Lung (tissue), 11 donors: ENCODE measurements at regions not wholly inside any gene's neighbourhood (a gene's known extent, or its start where the extent isn't known, plus 50 kb on each side); places are given as distances from the start of the nearest gene placed in this dataset.

ENCODE experiments used
- ATAC-seq: fragments of 200-7000 bp; cut with Tn5 transposase; one replicate; pipeline ENCODE4 v1.9.1; 2020; ENCODE audit warnings: moderate number of reproducible peaks; ENCODE audit not compliant: insufficient read depth, low FRiP score
- DNase-seq, 3 donors: peaks; one replicate each; pipeline ENCODE4 v3.0.0-alpha.2; 2013 to 2017
- H3K27ac ChIP-seq, 2 donors: one replicate each; pipeline ENCODE4 v1.5.1; 2013; ENCODE audit warnings: mild to moderate bottlenecking in 2 of 2, moderate library complexity in 2 of 2, control low read depth in 1 of 2, inconsistent platforms in 1 of 2, low read depth in 1 of 2, low read length in 1 of 2
- H3K27me3 ChIP-seq, 3 donors: one replicate each; pipeline ENCODE4 v1.5.1; 2013; ENCODE audit warnings: low read length in 2 of 3; ENCODE audit not compliant: control insufficient read depth in 3 of 3, insufficient read depth in 3 of 3
- H3K36me3 ChIP-seq, 4 donors: one replicate each; pipeline ENCODE4 v1.5.1; 2013; ENCODE audit warnings: low read length in 4 of 4, mild to moderate bottlenecking in 1 of 4, moderate library complexity in 1 of 4; ENCODE audit not compliant: control insufficient read depth in 4 of 4, insufficient read depth in 4 of 4
- H3K4me1 ChIP-seq, 5 donors: one replicate each; pipeline ENCODE4 v1.5.1; 2013; ENCODE audit warnings: low read length in 5 of 5, mild to moderate bottlenecking in 2 of 5, moderate library complexity in 1 of 5; ENCODE audit not compliant: control insufficient read depth in 5 of 5, insufficient read depth in 5 of 5
- H3K4me3 ChIP-seq: one replicate; pipeline ENCODE4 v1.5.1; 2013; ENCODE audit warnings: mild to moderate bottlenecking, control low read depth, moderate library complexity
- H3K9ac ChIP-seq, 2 donors: one replicate each; pipeline ENCODE4 v1.5.1; 2013; ENCODE audit warnings: low read length in 2 of 2, control low read depth in 1 of 2; ENCODE audit not compliant: insufficient read depth in 1 of 2
- H3K9me3 ChIP-seq, 4 donors: one replicate each; pipeline ENCODE4 v1.5.1; 2013; ENCODE audit warnings: low read length in 3 of 4, mild to moderate bottlenecking in 1 of 4, moderate library complexity in 1 of 4; ENCODE audit not compliant: control insufficient read depth in 4 of 4, insufficient read depth in 3 of 4
- WGBS, 2 donors: extraction: QIAGEN DNeasy Blood & Tissue Kit; methylation state at CpG; one replicate each; pipeline ENCODE4 v1.1.7; 2013; 5-methylcytosine and 5-hydroxymethylcytosine counted together
- TF ChIP-seq, protein P1 (sequence below): IDR thresholded peaks from 2 replicates; pipeline ENCODE4 v1.5.1; 2012; ENCODE audit warnings: mild to moderate bottlenecking; ENCODE audit errors: control extremely low read depth, extremely low read depth
- donor health status: control.
- donor health status: control.
- donor health status: Bipolar disorder and iron deficiency.
- donor health status: healthy.
- donor health status: DM: yes; HTN: yes; CAD: no.

DNA sequence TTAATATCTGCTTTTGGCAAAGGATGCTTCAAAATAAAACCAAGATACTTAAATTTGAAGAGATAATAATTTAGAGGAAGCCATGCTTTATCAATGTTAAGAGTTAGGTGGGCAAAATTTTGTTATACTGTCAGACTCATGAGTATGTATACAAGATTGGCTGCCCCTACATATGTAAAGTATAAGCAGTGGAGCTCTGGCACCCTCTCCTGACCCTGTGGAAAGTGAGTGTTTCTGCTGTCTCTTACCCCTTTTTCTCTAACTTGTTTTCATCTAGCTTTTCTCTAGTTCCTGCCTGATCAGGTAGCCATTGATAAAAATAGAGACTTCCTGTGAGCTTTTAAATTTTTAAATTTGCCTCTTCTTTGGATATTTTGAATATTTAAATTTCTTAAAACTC lies 710.9 kb upstream of the SPRY2 start:
- no peak overlapping the region for H3K27ac ChIP-seq
- H3K27me3 ChIP-seq: no peaks in the 10 kb centered on the region
- no peak overlapping the region for H3K9ac ChIP-seq
- TF ChIP-seq, protein P1, sequence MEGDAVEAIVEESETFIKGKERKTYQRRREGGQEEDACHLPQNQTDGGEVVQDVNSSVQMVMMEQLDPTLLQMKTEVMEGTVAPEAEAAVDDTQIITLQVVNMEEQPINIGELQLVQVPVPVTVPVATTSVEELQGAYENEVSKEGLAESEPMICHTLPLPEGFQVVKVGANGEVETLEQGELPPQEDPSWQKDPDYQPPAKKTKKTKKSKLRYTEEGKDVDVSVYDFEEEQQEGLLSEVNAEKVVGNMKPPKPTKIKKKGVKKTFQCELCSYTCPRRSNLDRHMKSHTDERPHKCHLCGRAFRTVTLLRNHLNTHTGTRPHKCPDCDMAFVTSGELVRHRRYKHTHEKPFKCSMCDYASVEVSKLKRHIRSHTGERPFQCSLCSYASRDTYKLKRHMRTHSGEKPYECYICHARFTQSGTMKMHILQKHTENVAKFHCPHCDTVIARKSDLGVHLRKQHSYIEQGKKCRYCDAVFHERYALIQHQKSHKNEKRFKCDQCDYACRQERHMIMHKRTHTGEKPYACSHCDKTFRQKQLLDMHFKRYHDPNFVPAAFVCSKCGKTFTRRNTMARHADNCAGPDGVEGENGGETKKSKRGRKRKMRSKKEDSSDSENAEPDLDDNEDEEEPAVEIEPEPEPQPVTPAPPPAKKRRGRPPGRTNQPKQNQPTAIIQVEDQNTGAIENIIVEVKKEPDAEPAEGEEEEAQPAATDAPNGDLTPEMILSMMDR: no peak
- no peaks in the 10 kb centered on the region for H3K9me3 ChIP-seq
- ATAC-seq (no peak), DNase-seq (peak in 1 of 3 donors; percentile 6)
- H3K4me1 ChIP-seq: no peaks in the 10 kb centered on the region
- H3K36me3 ChIP-seq: no peaks in the 10 kb centered on the region
- no peak overlapping the region for H3K4me3 ChIP-seq

DNA sequence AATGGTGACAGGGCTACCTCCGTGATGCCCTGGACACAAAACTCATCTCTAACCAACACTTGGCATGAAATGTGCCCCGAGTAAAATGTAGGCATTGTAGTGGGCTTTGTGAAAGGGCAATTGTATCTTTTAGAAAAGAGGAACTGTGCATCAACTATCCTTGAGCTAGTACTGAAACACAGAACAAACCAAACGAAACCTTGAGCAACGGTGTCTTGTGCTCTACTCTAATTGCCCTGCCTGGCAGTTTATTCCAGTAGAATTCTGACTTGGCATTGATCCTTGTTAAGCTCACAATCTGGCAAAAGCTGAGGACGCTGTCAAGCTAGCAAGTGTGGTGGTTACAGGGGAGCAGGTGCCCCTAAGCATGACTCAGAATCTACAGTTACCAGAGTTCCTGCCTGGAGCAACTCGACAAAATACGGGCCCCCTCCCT lies 707.1 kb upstream of the SPRY2 start:
- Histone ChIP-seq H3K4me3 (no peak overlapping the region), H3K36me3 (no peaks in the 10 kb centered on the region), H3K4me1 (no peaks in the 10 kb centered on the region), H3K27ac (no peak overlapping the region), H3K9ac (no peak overlapping the region), H3K27me3 (no peaks in the 10 kb centered on the region), H3K9me3 (no peaks in the 10 kb centered on the region)
- TF ChIP-seq, protein P1: no peak
- 86 to 87% methylated on average over 7 of the region's 7 CpGs for WGBS, 2 donors
- no peak for ATAC-seq
- no peak for DNase-seq

DNA sequence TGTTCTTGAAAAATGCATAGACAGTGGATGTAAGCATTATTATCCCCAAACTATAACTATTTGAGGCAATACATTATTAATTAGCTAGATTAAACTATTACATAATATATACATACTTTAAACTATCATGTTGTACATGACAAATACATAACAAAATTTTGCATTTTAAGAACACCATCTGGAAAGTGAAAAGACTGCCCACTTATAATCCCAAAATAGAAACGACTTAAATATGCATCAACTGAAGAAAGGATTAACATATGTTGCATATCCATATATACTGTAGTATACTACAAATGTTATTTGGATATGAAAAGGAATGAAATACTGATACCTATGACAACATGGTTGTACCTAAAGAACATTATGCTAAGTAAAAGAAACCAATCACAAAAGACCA lies 700.8 kb upstream of the SPRY2 start:
- Histone ChIP-seq H3K9ac (no peak overlapping the region), H3K27me3 (no peaks in the 10 kb centered on the region), H3K27ac (no peak overlapping the region), H3K9me3 (peaks cover 0 to 8% (median 0%) of the 10 kb centered on the region in 4 donors), H3K36me3 (no peaks in the 10 kb centered on the region), H3K4me3 (no peak overlapping the region), H3K4me1 (no peaks in the 10 kb centered on the region)
- ATAC-seq: no peak
- no peak for DNase-seq
- TF ChIP-seq, protein P1: no peak
- 72 to 77% methylated on average over 1 of the region's 1 CpG for WGBS, 2 donors

DNA sequence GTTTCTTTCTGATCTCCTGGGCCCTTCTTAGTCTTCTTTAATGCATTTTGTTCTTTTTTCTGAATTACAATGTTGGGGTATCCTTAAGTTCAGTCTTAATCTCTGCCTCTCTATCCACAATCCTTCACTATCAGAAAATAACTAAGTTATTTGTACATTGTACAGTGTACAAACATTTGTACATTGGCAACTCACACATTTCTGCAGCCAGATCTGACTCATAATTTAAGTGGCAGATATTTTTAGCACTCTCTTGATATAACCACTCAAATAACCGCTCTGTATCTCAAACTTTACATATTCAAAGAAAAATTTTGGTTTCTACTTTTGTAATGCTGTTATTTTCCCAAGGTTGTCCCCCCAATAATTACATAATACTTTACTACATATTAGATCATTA lies 691.1 kb upstream of the SPRY2 start:
- H3K9ac ChIP-seq: no peak overlapping the region
- WGBS, 2 donors: 56 to 68% methylated on average over 1 of the region's 1 CpG
- H3K27me3 ChIP-seq: no peaks in the 10 kb centered on the region
- no peak for ATAC-seq
- TF ChIP-seq, protein P1: no peak
- H3K9me3 ChIP-seq: no peaks in the 10 kb centered on the region
- no peaks in the 10 kb centered on the region for H3K36me3 ChIP-seq
- no peak overlapping the region for H3K4me3 ChIP-seq
- no peaks in the 10 kb centered on the region for H3K4me1 ChIP-seq
- peak in 1 of 3 donors; percentile 12 for DNase-seq
- H3K27ac ChIP-seq: no peak overlapping the region
